GM21360 (cell line): ENCODE measurements at regions not wholly inside any gene's neighbourhood (a gene's known extent, or its start where the extent isn't known, plus 50 kb on each side); places are given as distances from the start of the nearest gene placed in this dataset.
"Not testable (repeated sequence)": the region's sequence is repeated elsewhere in the genome, so short reads cannot be mapped to it uniquely, and the experiment has no call there.

Experiments used
- ATAC-seq: cut with Tn5 transposase; IDR thresholded peaks from one replicate; pipeline ENCODE4 v1.9.1; 2021; ENCODE audit warnings: mild to moderate bottlenecking, moderate library complexity; ENCODE audit not compliant: unreplicated experiment

GRCh38 chr3:24683090-24683489, 188.4 kb upstream of the THRB start:
- ATAC-seq, result no peak

- ATAC-seq, result no peak
Measured at GRCh38 chr3:24683633-24684384, 189.2 kb upstream of the THRB start.

- no peak for ATAC-seq
Measured at GRCh38 chr3:24684506-24685023, 189.9 kb upstream of the THRB start.

GRCh38 chr3:24686808-24687207, 192.2 kb upstream of the THRB start:
- ATAC-seq, result no peak

GRCh38 chr3:24687671-24688070, 193.0 kb upstream of the THRB start:
- no peak for ATAC-seq

- ATAC-seq, result no peak
Measured at GRCh38 chr3:24688446-24689148, 193.9 kb upstream of the THRB start.

- ATAC-seq, result no peak
Measured at GRCh38 chr3:24689353-24689752, 194.7 kb upstream of the THRB start.

GRCh38 chr3:24690777-24691176, 196.1 kb upstream of the THRB start:
- ATAC-seq, result no peak

GRCh38 chr3:24699078-24699477, 204.4 kb upstream of the THRB start:
- not testable (repeated sequence) for ATAC-seq

- ATAC-seq, result no peak
Measured at GRCh38 chr3:24704496-24704895, 209.8 kb upstream of the THRB start.

GRCh38 chr3:24707936-24708335, 213.3 kb upstream of the THRB start:
- no peak for ATAC-seq

- no peak for ATAC-seq
Measured at GRCh38 chr3:24709956-24710355, 215.3 kb upstream of the THRB start.

GRCh38 chr3:24713516-24713915, 218.9 kb upstream of the THRB start:
- ATAC-seq, result no peak

- ATAC-seq, result no peak
Measured at GRCh38 chr3:24714436-24714835, 219.8 kb upstream of the THRB start.

GRCh38 chr3:24715171-24715792, 220.6 kb upstream of the THRB start:
- no peak for ATAC-seq

GRCh38 chr3:24722087-24722486, 227.4 kb upstream of the THRB start:
- no peak for ATAC-seq

- no peak for ATAC-seq
Measured at GRCh38 chr3:24725514-24726255, 231.0 kb upstream of the THRB start.

GRCh38 chr3:24726423-24726822, 231.8 kb upstream of the THRB start:
- ATAC-seq, result no peak

- ATAC-seq, result no peak
Measured at GRCh38 chr3:24730173-24730572, 235.5 kb upstream of the THRB start.

- ATAC-seq, result no peak
Measured at GRCh38 chr3:24734019-24734418, 239.4 kb upstream of the THRB start.

GRCh38 chr3:24736701-24737100, 242.1 kb upstream of the THRB start:
- ATAC-seq, result no peak
